ENCODE measurements at regions not wholly inside any gene's neighbourhood (a gene's known extent, or its start where the extent isn't known, plus 50 kb on each side); places are given as distances from the start of the nearest gene placed in this dataset.

- Histone ChIP-seq H2AFZ (ENCODE audit: low read length) (no peak overlapping the region), H3K36me3 (ENCODE audit: low read depth, low read length) (no peaks in the 10 kb centered on the region), H3K9ac (ENCODE audit: low read length) (no peak overlapping the region), H4K20me1 (ENCODE audit: low read length) (no peaks in the 10 kb centered on the region), H3K9me2 (replicated peaks; ENCODE audit: low read length) (no peaks in the 10 kb centered on the region), H3K27ac (ENCODE audit: low read length) (no peak overlapping the region), H3K4me3 (ENCODE audit: low read length) (no peak overlapping the region), H3F3A (ENCODE audit: low read length, unreplicated experiment) (no peaks in the 10 kb centered on the region), H3K79me2 (ENCODE audit: low read length) (no peaks in the 10 kb centered on the region), H3K4me1 (ENCODE audit: insufficient read depth, low read length) (no peaks in the 10 kb centered on the region), H3K4me2 (ENCODE audit: low read length) (no peak overlapping the region), H3K27me3 (ENCODE audit: low read length) (no peaks in the 10 kb centered on the region), H3K9me3 (ENCODE audit: low read length) (no peaks in the 10 kb centered on the region)
- intact Hi-C loops (cut with micrococcal nuclease): no loop called here
- no TSS peak for BruUV-seq (replicated peaks)
- DNase-seq (no peak), ATAC-seq (no peak)
- POLR2A ChIA-PET (ENCODE audit: unreplicated experiment): no interaction called here
- CTCF ChIA-PET: no interaction called here
- no peak for TF ChIP-seq CTCF (conservative IDR thresholded peaks at IDR 0.05; ENCODE audit: low read depth, low read length)
- TF ChIP-seq EZH2 (IDR thresholded peaks at IDR 0.05; ENCODE audit: low read length, unreplicated experiment): no peak
- TF ChIP-seq EZH2phosphoT487 (IDR thresholded peaks at IDR 0.05; ENCODE audit: borderline replicate concordance, low read length): no peak
Measured at GRCh38 chr12:24042651-24043050, 93.2 kb upstream of the SOX5 start.

GRCh38 chr12:24039113-24039525 lies 89.6 kb upstream of the SOX5 start:
- H3K27ac ChIP-seq (ENCODE audit: low read length): no peak overlapping the region
- CTCF ChIA-PET: no interaction called here
- DNase-seq: peak; percentile 49

More at GRCh38 chr12:24039113-24039525, 89.6 kb upstream of the SOX5 start:
- no TSS peak for BruUV-seq (replicated peaks)
- Histone ChIP-seq H3K4me1 (ENCODE audit: insufficient read depth, low read length) (no peaks in the 10 kb centered on the region), H2AFZ (ENCODE audit: low read length) (no peak overlapping the region), H3K79me2 (ENCODE audit: low read length) (no peaks in the 10 kb centered on the region), H3K9me2 (replicated peaks; ENCODE audit: low read length) (no peaks in the 10 kb centered on the region), H3F3A (ENCODE audit: low read length, unreplicated experiment) (no peaks in the 10 kb centered on the region), H3K9me3 (ENCODE audit: low read length) (no peaks in the 10 kb centered on the region), H3K4me2 (ENCODE audit: low read length) (no peak overlapping the region), H4K20me1 (ENCODE audit: low read length) (no peaks in the 10 kb centered on the region), H3K36me3 (ENCODE audit: low read depth, low read length) (no peaks in the 10 kb centered on the region), H3K9ac (ENCODE audit: low read length) (no peak overlapping the region), H3K27me3 (ENCODE audit: low read length) (no peaks in the 10 kb centered on the region), H3K4me3 (ENCODE audit: low read length) (no peak overlapping the region)
- no peak for ATAC-seq
- intact Hi-C loops (cut with micrococcal nuclease): no loop called here
- TF ChIP-seq CTCF (conservative IDR thresholded peaks at IDR 0.05; ENCODE audit: low read depth, low read length) (no peak), EZH2 (IDR thresholded peaks at IDR 0.05; ENCODE audit: low read length, unreplicated experiment) (no peak), EZH2phosphoT487 (IDR thresholded peaks at IDR 0.05; ENCODE audit: borderline replicate concordance, low read length) (no peak)
- POLR2A ChIA-PET (ENCODE audit: unreplicated experiment): no interaction called here

Measured in PC-3 (cell line).